ENCODE measurements at regions not wholly inside any gene's neighbourhood (a gene's known extent, or its start where the extent isn't known, plus 50 kb on each side); places are given as distances from the start of the nearest gene placed in this dataset.

GRCh38 chr6:114430534-114431124 lies 87.8 kb upstream of the HS3ST5 start:
- H3K4me3 ChIP-seq (ENCODE audit: low read depth, low read length, poor library complexity, severe bottlenecking), result no peak overlapping the region
- H3K9me3 ChIP-seq (ENCODE audit: low read length), result no peaks in the 10 kb centered on the region
- TF ChIP-seq CTCF (IDR thresholded peaks at IDR 0.05; ENCODE audit: low read length) (no peak), EZH2 (IDR thresholded peaks at IDR 0.05; ENCODE audit: borderline replicate concordance, low read length) (no peak)
- no peaks in the 10 kb centered on the region for H3K36me3 ChIP-seq (ENCODE audit: insufficient read depth, low read length)
- H3F3A ChIP-seq (ENCODE audit: insufficient read depth, low read length), result no peaks in the 10 kb centered on the region
- H2AFZ ChIP-seq (ENCODE audit: low read length), result no peak overlapping the region
- no peaks in the 10 kb centered on the region for H4K20me1 ChIP-seq (ENCODE audit: insufficient read depth, low read length)
- H3K79me2 ChIP-seq (ENCODE audit: insufficient read depth, low read length), result no peaks in the 10 kb centered on the region
- H3K9ac ChIP-seq (ENCODE audit: low read length), result no peak overlapping the region
- no peaks in the 10 kb centered on the region for H3K9me2 ChIP-seq (ENCODE audit: low read depth, low read length)
- no peak overlapping the region for H3K4me2 ChIP-seq (ENCODE audit: low read length)
- no peaks in the 10 kb centered on the region for H3K4me1 ChIP-seq (ENCODE audit: insufficient read depth, low read length, severe bottlenecking)
- H3K27ac ChIP-seq (ENCODE audit: low read depth, low read length, poor library complexity, severe bottlenecking), result no peak overlapping the region
- no peaks in the 10 kb centered on the region for H3K27me3 ChIP-seq (ENCODE audit: insufficient read depth, low read length)

DNA sequence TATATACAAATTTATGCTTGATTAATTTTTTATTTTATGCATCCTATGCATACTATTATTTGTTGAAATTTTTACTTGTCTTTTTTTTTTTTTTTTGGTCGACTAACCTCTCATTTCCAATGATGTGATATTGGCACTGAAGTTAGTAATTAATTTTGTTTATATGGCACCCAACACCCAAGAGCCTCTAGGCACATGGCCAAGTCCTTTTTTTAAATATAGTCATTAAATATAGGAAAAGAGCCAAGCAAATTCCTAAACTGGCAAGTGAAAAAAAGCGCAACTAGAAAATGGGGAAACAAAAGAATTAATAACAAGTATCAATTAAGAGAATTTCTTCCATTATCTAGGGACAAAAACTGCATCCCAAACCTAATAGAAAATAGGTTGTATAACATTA lies 85.5 kb upstream of the HS3ST5 start:
- H3K79me2 ChIP-seq (ENCODE audit: insufficient read depth, low read length), result no peaks in the 10 kb centered on the region
- H3K27me3 ChIP-seq (ENCODE audit: insufficient read depth, low read length), result no peaks in the 10 kb centered on the region
- H2AFZ ChIP-seq (ENCODE audit: low read length), result no peak overlapping the region
- H3K36me3 ChIP-seq (ENCODE audit: insufficient read depth, low read length), result no peaks in the 10 kb centered on the region
- no peaks in the 10 kb centered on the region for H3K9me2 ChIP-seq (ENCODE audit: low read depth, low read length)
- TF ChIP-seq CTCF (IDR thresholded peaks at IDR 0.05; ENCODE audit: low read length) (no peak), EZH2 (IDR thresholded peaks at IDR 0.05; ENCODE audit: borderline replicate concordance, low read length) (no peak)
- H4K20me1 ChIP-seq (ENCODE audit: insufficient read depth, low read length), result no peaks in the 10 kb centered on the region
- H3K9ac ChIP-seq (ENCODE audit: low read length), result no peak overlapping the region
- H3K4me2 ChIP-seq (ENCODE audit: low read length), result no peak overlapping the region
- no peaks in the 10 kb centered on the region for H3F3A ChIP-seq (ENCODE audit: insufficient read depth, low read length)
- H3K4me3 ChIP-seq (ENCODE audit: low read depth, low read length, poor library complexity, severe bottlenecking), result no peak overlapping the region
- H3K4me1 ChIP-seq (ENCODE audit: insufficient read depth, low read length, severe bottlenecking), result no peaks in the 10 kb centered on the region
- H3K27ac ChIP-seq (ENCODE audit: low read depth, low read length, poor library complexity, severe bottlenecking), result no peak overlapping the region
- H3K9me3 ChIP-seq (ENCODE audit: low read length), result no peaks in the 10 kb centered on the region

- Histone ChIP-seq H3K4me2 (ENCODE audit: low read length) (no peak overlapping the region), H3K36me3 (ENCODE audit: insufficient read depth, low read length) (no peaks in the 10 kb centered on the region), H3K27me3 (ENCODE audit: insufficient read depth, low read length) (no peaks in the 10 kb centered on the region), H4K20me1 (ENCODE audit: insufficient read depth, low read length) (no peaks in the 10 kb centered on the region), H2AFZ (ENCODE audit: low read length) (no peak overlapping the region), H3K79me2 (ENCODE audit: insufficient read depth, low read length) (no peaks in the 10 kb centered on the region), H3K9me2 (ENCODE audit: low read depth, low read length) (no peaks in the 10 kb centered on the region), H3F3A (ENCODE audit: insufficient read depth, low read length) (no peaks in the 10 kb centered on the region), H3K27ac (ENCODE audit: low read depth, low read length, poor library complexity, severe bottlenecking) (no peak overlapping the region), H3K4me1 (ENCODE audit: insufficient read depth, low read length, severe bottlenecking) (no peaks in the 10 kb centered on the region), H3K4me3 (ENCODE audit: low read depth, low read length, poor library complexity, severe bottlenecking) (no peak overlapping the region), H3K9me3 (ENCODE audit: low read length) (no peaks in the 10 kb centered on the region), H3K9ac (ENCODE audit: low read length) (no peak overlapping the region)
- TF ChIP-seq EZH2 (IDR thresholded peaks at IDR 0.05; ENCODE audit: borderline replicate concordance, low read length), result no peak
- TF ChIP-seq CTCF (IDR thresholded peaks at IDR 0.05; ENCODE audit: low read length), result no peak
Observed at GRCh38 chr6:114421199-114421598, 78.4 kb upstream of the HS3ST5 start.

All from OCI-LY1 (cell line).